Liver (tissue), 8 donors: ENCODE measurements at regions not wholly inside any gene's neighbourhood (a gene's known extent, or its start where the extent isn't known, plus 50 kb on each side); places are given as distances from the start of the nearest gene placed in this dataset.

Source experiments
- DNase-seq: peaks from one replicate; pipeline ENCODE4 v3.0.0-alpha.2; 2017; ENCODE audit warnings: low spot score
- H3K27ac ChIP-seq, 2 donors: one replicate each; pipeline ENCODE4 v1.7.0; 2013; ENCODE audit warnings: inconsistent platforms in 2 of 2, low read length in 2 of 2, control low read depth in 1 of 2, low read depth in 1 of 2, mild to moderate bottlenecking in 1 of 2
- H3K27me3 ChIP-seq, 4 donors: one replicate each; pipeline versions ENCODE4 v1.6.1 to v1.7.0; 2013; ENCODE audit warnings: low read length in 3 of 4, inconsistent platforms in 1 of 4, mild to moderate bottlenecking in 1 of 4, moderate library complexity in 1 of 4; ENCODE audit not compliant: control insufficient read depth in 4 of 4, insufficient read depth in 4 of 4
- H3K36me3 ChIP-seq, 4 donors: one replicate each; pipeline versions ENCODE4 v1.6.1 to v1.7.0; 2013; ENCODE audit warnings: low read length in 3 of 4, mild to moderate bottlenecking in 3 of 4, low read depth in 1 of 4, moderate library complexity in 1 of 4; ENCODE audit not compliant: control insufficient read depth in 4 of 4, insufficient read depth in 3 of 4
- H3K4me1 ChIP-seq, 4 donors: one replicate each; pipeline versions ENCODE4 v1.6.1 to v1.7.0; 2013; ENCODE audit warnings: low read length in 3 of 4, mild to moderate bottlenecking in 3 of 4, moderate library complexity in 1 of 4; ENCODE audit not compliant: control insufficient read depth in 4 of 4, insufficient read depth in 4 of 4
- H3K4me3 ChIP-seq, 3 donors: one replicate each; pipeline versions ENCODE4 v1.6.1 to v1.7.0; 2013; ENCODE audit warnings: low read length in 3 of 3, control low read depth in 1 of 3, low read depth in 1 of 3, mild to moderate bottlenecking in 1 of 3
- H3K9ac ChIP-seq, 2 donors: one replicate each; pipeline ENCODE4 v1.7.0; 2013; ENCODE audit warnings: low read length in 2 of 2, mild to moderate bottlenecking in 2 of 2, moderate library complexity in 2 of 2, control low read depth in 1 of 2, low read depth in 1 of 2
- H3K9me3 ChIP-seq, 4 donors: one replicate each; pipeline versions ENCODE4 v1.6.1 to v1.7.0; 2013; ENCODE audit warnings: low read length in 3 of 4; ENCODE audit not compliant: control insufficient read depth in 4 of 4
- FOXA1 ChIP-seq: IDR thresholded peaks from 2 replicates; pipeline ENCODE4 v1.6.1; 2016; ENCODE audit warnings: antibody characterized with exemption
- FOXA2 ChIP-seq: IDR thresholded peaks from 2 replicates; pipeline ENCODE4 v1.6.1; 2016; ENCODE audit warnings: antibody characterized with exemption
- GABPA ChIP-seq, 2 donors: IDR thresholded peaks in 1 of 2; conservative IDR thresholded peaks in 1 of 2; 2 replicates each; pipeline ENCODE4 v1.6.1; 2016; ENCODE audit warnings: antibody characterized with exemption in 2 of 2, mild to moderate bottlenecking in 1 of 2, moderate library complexity in 1 of 2
- HNF4A ChIP-seq, 2 donors: conservative IDR thresholded peaks; 2 replicates each; pipeline ENCODE4 v1.6.1; 2016; ENCODE audit warnings: antibody characterized with exemption in 2 of 2, mild to moderate bottlenecking in 2 of 2
- HNF4G ChIP-seq: IDR thresholded peaks from 2 replicates; pipeline ENCODE4 v1.6.1; 2016; ENCODE audit warnings: antibody characterized with exemption
- JUND ChIP-seq, 2 donors: IDR thresholded peaks; 2 replicates each; pipeline ENCODE4 v1.6.1; 2016; ENCODE audit warnings: antibody characterized with exemption in 2 of 2
- NR2F2 ChIP-seq: IDR thresholded peaks from 2 replicates; pipeline ENCODE4 v1.6.1; 2016; ENCODE audit warnings: antibody characterized with exemption
- RAD21 ChIP-seq, 2 donors: IDR thresholded peaks; 2 replicates each; pipeline ENCODE4 v1.6.1; 2016; ENCODE audit warnings: antibody characterized with exemption in 2 of 2, mild to moderate bottlenecking in 2 of 2
- SP1 ChIP-seq: IDR thresholded peaks from 2 replicates; pipeline ENCODE4 v1.6.1; 2018; ENCODE audit warnings: antibody characterized with exemption, mild to moderate bottlenecking
- TAF1 ChIP-seq: conservative IDR thresholded peaks from 2 replicates; pipeline ENCODE4 v1.6.1; 2016; ENCODE audit warnings: antibody characterized with exemption, mild to moderate bottlenecking
- YY1 ChIP-seq: IDR thresholded peaks from 2 replicates; pipeline ENCODE4 v1.6.1; 2016; ENCODE audit warnings: antibody characterized with exemption, mild to moderate bottlenecking
- WGBS: extraction: QIAGEN DNeasy Blood & Tissue Kit; methylation state at CpG from one replicate; pipeline ENCODE4 v1.1.7; 2013; 5-methylcytosine and 5-hydroxymethylcytosine counted together
- TF ChIP-seq, protein P1 (sequence below): IDR thresholded peaks from 2 replicates; pipeline ENCODE4 v1.6.1; 2016; ENCODE audit warnings: antibody characterized with exemption
- TF ChIP-seq, protein P2 (sequence below): IDR thresholded peaks from 2 replicates; pipeline ENCODE4 v1.6.1; 2016; ENCODE audit warnings: antibody characterized with exemption
- TF ChIP-seq, protein P3 (sequence below): IDR thresholded peaks from 2 replicates; pipeline ENCODE4 v1.6.1; 2016; ENCODE audit warnings: antibody characterized with exemption
- TF ChIP-seq, protein P4 (sequence below): fragments of 150-350 bp; IDR thresholded peaks from 2 replicates; pipeline ENCODE4 v1.5.1; 2017; ENCODE audit warnings: improper control_type of control experiment, low read depth, low read length; ENCODE audit not compliant: missing input control
- donor health status: healthy.
- donor health status: healthy.
- donor health status: healthy.
- donor health status: healthy.
- donor health status: healthy.

DNA sequence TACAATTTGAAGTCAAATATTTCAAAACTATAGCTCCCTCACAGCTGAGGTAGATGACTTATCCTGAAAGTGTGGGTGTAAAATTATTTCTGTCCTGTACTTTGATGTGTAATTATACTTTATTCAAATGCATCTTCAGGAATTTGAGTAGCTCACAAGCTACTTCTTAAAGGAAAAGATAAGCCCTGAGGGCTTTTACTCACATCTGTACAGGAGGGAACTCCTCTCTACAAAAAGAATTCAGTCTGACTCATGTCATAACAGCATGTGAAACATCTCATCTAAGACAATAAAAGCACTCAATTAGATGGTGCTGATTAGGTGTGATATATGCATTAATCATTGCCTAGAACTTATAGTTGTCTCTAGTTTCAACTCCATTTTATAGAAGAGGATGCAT lies 452.0 kb downstream of the PRKD1 start:
- TF ChIP-seq, protein P1, sequence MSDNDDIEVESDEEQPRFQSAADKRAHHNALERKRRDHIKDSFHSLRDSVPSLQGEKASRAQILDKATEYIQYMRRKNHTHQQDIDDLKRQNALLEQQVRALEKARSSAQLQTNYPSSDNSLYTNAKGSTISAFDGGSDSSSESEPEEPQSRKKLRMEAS, result no peak
- TF ChIP-seq HNF4A (conservative IDR thresholded peaks at IDR 0.05) (no peak), RAD21 (IDR thresholded peaks at IDR 0.05) (no peak)
- TF ChIP-seq, protein P2, sequence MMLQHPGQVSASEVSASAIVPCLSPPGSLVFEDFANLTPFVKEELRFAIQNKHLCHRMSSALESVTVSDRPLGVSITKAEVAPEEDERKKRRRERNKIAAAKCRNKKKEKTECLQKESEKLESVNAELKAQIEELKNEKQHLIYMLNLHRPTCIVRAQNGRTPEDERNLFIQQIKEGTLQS, result no peak
- no peak for DNase-seq
- no peaks in the 10 kb centered on the region for H3K4me1 ChIP-seq
- H3K9ac ChIP-seq, result no peak overlapping the region
- H3K27ac ChIP-seq, result no peak overlapping the region
- no peaks in the 10 kb centered on the region for H3K36me3 ChIP-seq
- no peak overlapping the region for H3K4me3 ChIP-seq
- H3K27me3 ChIP-seq, result no peaks in the 10 kb centered on the region
- H3K9me3 ChIP-seq, result no peaks in the 10 kb centered on the region

DNA sequence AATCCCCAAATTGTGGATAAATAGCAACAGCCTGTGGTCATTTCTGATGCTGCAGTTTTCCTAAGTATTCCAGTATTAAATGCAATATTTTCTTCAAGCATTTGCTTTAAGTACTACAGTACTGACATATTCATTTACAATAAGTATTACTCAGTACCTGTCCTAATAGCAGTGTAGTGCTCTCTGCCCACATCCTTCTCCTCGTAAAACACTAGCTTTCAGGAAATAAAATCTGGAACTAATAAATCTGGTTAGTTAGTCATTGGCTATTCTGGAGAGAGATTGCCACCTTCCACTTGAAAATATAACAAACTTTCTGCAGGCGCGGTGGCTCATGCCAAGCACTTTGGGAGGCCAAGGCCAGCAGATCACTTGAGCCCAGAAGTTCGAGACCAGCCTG lies 441.5 kb downstream of the PRKD1 start:
- H3K36me3 ChIP-seq, result no peaks in the 10 kb centered on the region
- 85% methylated on average over 4 of the region's 4 CpGs for WGBS
- TF ChIP-seq, protein P3, sequence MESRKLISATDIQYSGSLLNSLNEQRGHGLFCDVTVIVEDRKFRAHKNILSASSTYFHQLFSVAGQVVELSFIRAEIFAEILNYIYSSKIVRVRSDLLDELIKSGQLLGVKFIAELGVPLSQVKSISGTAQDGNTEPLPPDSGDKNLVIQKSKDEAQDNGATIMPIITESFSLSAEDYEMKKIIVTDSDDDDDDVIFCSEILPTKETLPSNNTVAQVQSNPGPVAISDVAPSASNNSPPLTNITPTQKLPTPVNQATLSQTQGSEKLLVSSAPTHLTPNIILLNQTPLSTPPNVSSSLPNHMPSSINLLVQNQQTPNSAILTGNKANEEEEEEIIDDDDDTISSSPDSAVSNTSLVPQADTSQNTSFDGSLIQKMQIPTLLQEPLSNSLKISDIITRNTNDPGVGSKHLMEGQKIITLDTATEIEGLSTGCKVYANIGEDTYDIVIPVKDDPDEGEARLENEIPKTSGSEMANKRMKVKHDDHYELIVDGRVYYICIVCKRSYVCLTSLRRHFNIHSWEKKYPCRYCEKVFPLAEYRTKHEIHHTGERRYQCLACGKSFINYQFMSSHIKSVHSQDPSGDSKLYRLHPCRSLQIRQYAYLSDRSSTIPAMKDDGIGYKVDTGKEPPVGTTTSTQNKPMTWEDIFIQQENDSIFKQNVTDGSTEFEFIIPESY, result no peak
- TF ChIP-seq YY1 (no peak), TAF1 (no peak), FOXA1 (no peak), GABPA (IDR thresholded peaks at IDR 0.05 in 1 of 2, conservative IDR thresholded peaks at IDR 0.05 in 1 of 2) (no peak), HNF4G (no peak), JUND (IDR thresholded peaks at IDR 0.05) (no peak), FOXA2 (no peak), RAD21 (IDR thresholded peaks at IDR 0.05) (no peak), SP1 (no peak), NR2F2 (no peak), HNF4A (conservative IDR thresholded peaks at IDR 0.05) (no peak)
- TF ChIP-seq, protein P4, sequence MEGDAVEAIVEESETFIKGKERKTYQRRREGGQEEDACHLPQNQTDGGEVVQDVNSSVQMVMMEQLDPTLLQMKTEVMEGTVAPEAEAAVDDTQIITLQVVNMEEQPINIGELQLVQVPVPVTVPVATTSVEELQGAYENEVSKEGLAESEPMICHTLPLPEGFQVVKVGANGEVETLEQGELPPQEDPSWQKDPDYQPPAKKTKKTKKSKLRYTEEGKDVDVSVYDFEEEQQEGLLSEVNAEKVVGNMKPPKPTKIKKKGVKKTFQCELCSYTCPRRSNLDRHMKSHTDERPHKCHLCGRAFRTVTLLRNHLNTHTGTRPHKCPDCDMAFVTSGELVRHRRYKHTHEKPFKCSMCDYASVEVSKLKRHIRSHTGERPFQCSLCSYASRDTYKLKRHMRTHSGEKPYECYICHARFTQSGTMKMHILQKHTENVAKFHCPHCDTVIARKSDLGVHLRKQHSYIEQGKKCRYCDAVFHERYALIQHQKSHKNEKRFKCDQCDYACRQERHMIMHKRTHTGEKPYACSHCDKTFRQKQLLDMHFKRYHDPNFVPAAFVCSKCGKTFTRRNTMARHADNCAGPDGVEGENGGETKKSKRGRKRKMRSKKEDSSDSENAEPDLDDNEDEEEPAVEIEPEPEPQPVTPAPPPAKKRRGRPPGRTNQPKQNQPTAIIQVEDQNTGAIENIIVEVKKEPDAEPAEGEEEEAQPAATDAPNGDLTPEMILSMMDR, result no peak
- TF ChIP-seq, protein P1, result no peak
- TF ChIP-seq, protein P2, result no peak
- DNase-seq, result no peak
- H3K4me1 ChIP-seq, result no peaks in the 10 kb centered on the region
- no peak overlapping the region for H3K4me3 ChIP-seq
- H3K9me3 ChIP-seq, result no peaks in the 10 kb centered on the region
- peaks cover 0 to 3% (median 0%) of the 10 kb centered on the region in 4 donors for H3K27me3 ChIP-seq
- no peak overlapping the region for H3K27ac ChIP-seq
- H3K9ac ChIP-seq, result no peak overlapping the region
